GM13976 (cell line): ENCODE measurements at regions not wholly inside any gene's neighbourhood (a gene's known extent, or its start where the extent isn't known, plus 50 kb on each side); places are given as distances from the start of the nearest gene placed in this dataset.

Source experiments
- DNase-seq: peaks from one replicate; pipeline ENCODE4 v3.0.0; 2012; ENCODE audit warnings: low spot score
- in situ Hi-C: fragments of 300-500 bp; cut with MboI; formaldehyde crosslinking; loops from one replicate; pipeline ENCODE4 v1.12.0; 2022; ENCODE audit warnings: low sequenced_read_pairs, mixed read lengths, inconsistent platforms; ENCODE audit not compliant: unreplicated experiment
- TF ChIP-seq, protein P1 (sequence below): IDR thresholded peaks from 2 replicates; pipeline ENCODE4 v1.5.1; 2012; ENCODE audit warnings: borderline replicate concordance, mild to moderate bottlenecking; ENCODE audit not compliant: insufficient read depth; ENCODE audit errors: extremely low read depth, missing control alignments, control extremely low read depth

DNA sequence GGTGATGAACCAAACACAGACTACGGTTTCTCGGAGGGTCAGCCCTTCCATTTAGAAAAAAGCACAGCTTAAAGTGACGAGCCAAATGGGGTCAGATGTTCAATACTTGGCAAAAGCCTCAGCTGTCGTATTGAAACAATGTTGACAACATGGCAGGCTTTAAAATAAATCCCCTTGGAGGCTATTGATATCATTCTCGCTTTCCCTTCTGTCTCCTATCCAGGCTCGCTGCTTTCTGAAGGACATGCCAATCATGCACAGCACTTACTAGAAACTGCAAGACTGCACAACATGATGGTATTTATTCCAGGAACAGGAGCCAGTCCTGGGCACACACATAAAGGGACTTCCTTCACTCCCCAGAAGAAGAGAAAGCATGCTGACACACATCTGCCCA lies 137.9 kb downstream of the SLC7A11 start:
- TF ChIP-seq, protein P1, sequence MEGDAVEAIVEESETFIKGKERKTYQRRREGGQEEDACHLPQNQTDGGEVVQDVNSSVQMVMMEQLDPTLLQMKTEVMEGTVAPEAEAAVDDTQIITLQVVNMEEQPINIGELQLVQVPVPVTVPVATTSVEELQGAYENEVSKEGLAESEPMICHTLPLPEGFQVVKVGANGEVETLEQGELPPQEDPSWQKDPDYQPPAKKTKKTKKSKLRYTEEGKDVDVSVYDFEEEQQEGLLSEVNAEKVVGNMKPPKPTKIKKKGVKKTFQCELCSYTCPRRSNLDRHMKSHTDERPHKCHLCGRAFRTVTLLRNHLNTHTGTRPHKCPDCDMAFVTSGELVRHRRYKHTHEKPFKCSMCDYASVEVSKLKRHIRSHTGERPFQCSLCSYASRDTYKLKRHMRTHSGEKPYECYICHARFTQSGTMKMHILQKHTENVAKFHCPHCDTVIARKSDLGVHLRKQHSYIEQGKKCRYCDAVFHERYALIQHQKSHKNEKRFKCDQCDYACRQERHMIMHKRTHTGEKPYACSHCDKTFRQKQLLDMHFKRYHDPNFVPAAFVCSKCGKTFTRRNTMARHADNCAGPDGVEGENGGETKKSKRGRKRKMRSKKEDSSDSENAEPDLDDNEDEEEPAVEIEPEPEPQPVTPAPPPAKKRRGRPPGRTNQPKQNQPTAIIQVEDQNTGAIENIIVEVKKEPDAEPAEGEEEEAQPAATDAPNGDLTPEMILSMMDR, result no peak
- in situ Hi-C loops, result no loop called here
- DNase-seq, result no peak

- DNase-seq, result no peak
- in situ Hi-C loops, result no loop called here
Measured at GRCh38 chr4:138103597-138104283, 138.4 kb downstream of the SLC7A11 start.

GRCh38 chr4:138099385-138099784 lies 142.8 kb downstream of the SLC7A11 start:
- in situ Hi-C loops, result no loop called here
- TF ChIP-seq, protein P1, result no peak
- DNase-seq, result no peak

More at GRCh38 chr4:138103597-138104283, 138.4 kb downstream of the SLC7A11 start:
- TF ChIP-seq, protein P1, result no peak

GRCh38 chr4:138097912-138098600 lies 144.1 kb downstream of the SLC7A11 start:
- in situ Hi-C loops, result no loop called here
- TF ChIP-seq, protein P1, result no peak
- no peak for DNase-seq

DNA sequence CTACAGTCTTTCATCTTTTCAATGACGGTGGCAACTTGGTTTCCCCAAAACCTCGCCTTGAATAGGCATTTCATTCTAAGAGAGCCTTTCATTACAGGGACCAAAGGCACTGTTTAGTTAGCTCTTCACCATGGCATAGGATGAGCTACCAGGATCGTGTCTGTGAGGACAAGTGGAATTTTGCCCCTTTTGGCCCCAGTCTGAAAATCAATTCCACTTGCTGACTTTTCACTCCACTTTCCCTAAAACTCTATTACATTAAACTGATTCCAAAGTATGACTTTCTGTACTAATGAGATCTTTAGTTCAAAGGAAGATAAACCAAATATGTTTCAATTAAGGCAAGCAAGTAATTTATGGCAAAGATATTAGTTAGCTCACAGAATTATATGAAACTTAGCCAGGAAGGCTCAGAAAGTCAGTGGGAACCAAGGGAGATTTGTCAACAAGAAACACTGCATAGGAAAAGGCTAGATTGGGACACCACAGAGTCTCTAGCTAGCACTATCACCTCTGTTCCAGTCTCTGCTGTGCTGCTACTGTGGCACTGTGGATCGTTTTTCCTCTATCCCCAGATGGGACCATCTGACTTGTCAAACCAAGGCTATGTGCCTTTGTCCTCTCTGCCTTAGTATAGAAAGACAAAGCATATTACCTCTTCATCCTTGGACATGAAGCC lies 145.6 kb downstream of the SLC7A11 start:
- in situ Hi-C loops, result no loop called here
- TF ChIP-seq, protein P1, result no peak
- no peak for DNase-seq

GRCh38 chr4:138095378-138095777 lies 146.8 kb downstream of the SLC7A11 start:
- no peak for DNase-seq
- in situ Hi-C loops, result no loop called here
- TF ChIP-seq, protein P1, result no peak
